NCI-H1092 (cell line): ENCODE measurements at regions not wholly inside any gene's neighbourhood (a gene's known extent, or its start where the extent isn't known, plus 50 kb on each side); places are given as distances from the start of the nearest gene placed in this dataset.
A peak's percentile ranks its signal among the peaks of the same experiment; 100 is the strongest.
"Not testable (repeated sequence)": the region's sequence is repeated elsewhere in the genome, so short reads cannot be mapped to it uniquely, and the experiment has no call there.

ENCODE experiments used
- DNase-seq: peaks from one replicate; lab custom pipeline; 2025; lab: John Stamatoyannopoulos, UW

- peak; percentile 9 for DNase-seq
Measured at GRCh38 chr6:103326760-103327757, 1532.7 kb downstream of the HACE1 start.

- DNase-seq = no peak
Measured at GRCh38 chr6:103313432-103313831, 1546.3 kb downstream of the HACE1 start.

GRCh38 chr6:103294376-103294775, 1565.3 kb downstream of the HACE1 start:
- not testable (repeated sequence) for DNase-seq

GRCh38 chr6:103284835-103285234, 1574.9 kb downstream of the HACE1 start:
- DNase-seq = no peak

GRCh38 chr6:103280417-103280816, 1579.3 kb downstream of the HACE1 start:
- no peak for DNase-seq

GRCh38 chr6:103277936-103278335, 1581.8 kb downstream of the HACE1 start:
- no peak for DNase-seq

GRCh38 chr6:103273048-103273447, 1586.7 kb downstream of the HACE1 start:
- DNase-seq = no peak

- DNase-seq = no peak
Measured at GRCh38 chr6:103269581-103269980, 1590.1 kb downstream of the HACE1 start.

- DNase-seq = no peak
Measured at GRCh38 chr6:103268335-103268734, 1591.4 kb downstream of the HACE1 start.

- no peak for DNase-seq
Measured at GRCh38 chr6:103264020-103264419, 1595.7 kb downstream of the HACE1 start.

- DNase-seq = no peak
Measured at GRCh38 chr6:103255132-103255531, 1604.6 kb downstream of the HACE1 start.

- DNase-seq = no peak
Measured at GRCh38 chr6:103236923-103237322, 1622.8 kb downstream of the HACE1 start.

GRCh38 chr6:103231181-103231580, 1628.5 kb downstream of the HACE1 start:
- DNase-seq = no peak

GRCh38 chr6:103215847-103216246, 1643.9 kb downstream of the HACE1 start:
- DNase-seq = no peak

- no peak for DNase-seq
Measured at GRCh38 chr6:103210686-103211085, 1649.0 kb downstream of the HACE1 start.

- no peak for DNase-seq
Measured at GRCh38 chr6:103198386-103198785, 1661.3 kb downstream of the HACE1 start.

- no peak for DNase-seq
Measured at GRCh38 chr6:103193413-103193812, 1666.3 kb downstream of the HACE1 start.

- DNase-seq = no peak
Measured at GRCh38 chr6:103191391-103192093, 1668.2 kb downstream of the HACE1 start.

- DNase-seq = no peak
Measured at GRCh38 chr6:103184776-103185175, 1674.9 kb downstream of the HACE1 start.

GRCh38 chr6:103183831-103184411, 1675.8 kb downstream of the HACE1 start:
- DNase-seq = no peak

- DNase-seq = no peak
Measured at GRCh38 chr6:103178193-103178592, 1681.5 kb downstream of the HACE1 start.

- no peak for DNase-seq
Measured at GRCh38 chr6:103177791-103178190, 1681.9 kb downstream of the HACE1 start.

GRCh38 chr6:103175056-103175455, 1684.7 kb downstream of the HACE1 start:
- no peak for DNase-seq
